ENCODE measurements at regions not wholly inside any gene's neighbourhood (a gene's known extent, or its start where the extent isn't known, plus 50 kb on each side); places are given as distances from the start of the nearest gene placed in this dataset.

GRCh38 chr1:219460081-219460895, 152.6 kb downstream of the ZC3H11B start:
- H3K4me3 Mint-ChIP-seq: no peak overlapping the region
- TF ChIP-seq CTCF (IDR thresholded peaks at IDR 0.05): no peak
- POLR2A ChIA-PET: no interaction called here
- no peaks in the 10 kb centered on the region for H3K27me3 Mint-ChIP-seq
- intact Hi-C loops (cut with micrococcal nuclease): no loop called here
- H3K27ac Mint-ChIP-seq: no peak overlapping the region
- ATAC-seq (no peak), DNase-seq (no peak)
- H3K36me3 Mint-ChIP-seq (ENCODE audit: low read depth): no peaks in the 10 kb centered on the region
- CTCF ChIA-PET: no interaction called here
- no peaks in the 10 kb centered on the region for H3K9me3 Mint-ChIP-seq
- H3K4me1 Mint-ChIP-seq (ENCODE audit: low read depth): peaks cover 2% of the 10 kb centered on the region

- ATAC-seq (no peak), DNase-seq (no peak)
- no peaks in the 10 kb centered on the region for H3K4me1 Mint-ChIP-seq (ENCODE audit: low read depth)
- ChIA-PET POLR2A (interaction anchor here (0.6 kb wide), 1 partner anchor 241 kb away, joined by 3 read pairs; no protein-coding TSS in a partner anchor), CTCF (no interaction called here)
- H3K36me3 Mint-ChIP-seq (ENCODE audit: low read depth): no peaks in the 10 kb centered on the region
- H3K27me3 Mint-ChIP-seq: peaks cover 2% of the 10 kb centered on the region
- no peaks in the 10 kb centered on the region for H3K9me3 Mint-ChIP-seq
- H3K27ac Mint-ChIP-seq: no peak overlapping the region
- no peak overlapping the region for H3K4me3 Mint-ChIP-seq
- no peak for TF ChIP-seq CTCF (IDR thresholded peaks at IDR 0.05)
- intact Hi-C loops (cut with micrococcal nuclease): no loop called here
These were observed 153.4 kb downstream of the ZC3H11B start for GRCh38 chr1:219459351-219460080.

GRCh38 chr1:219446288-219446687, 166.6 kb downstream of the ZC3H11B start:
- ChIA-PET POLR2A (no interaction called here), CTCF (no interaction called here)
- intact Hi-C loops (cut with micrococcal nuclease): no loop called here
- no peaks in the 10 kb centered on the region for H3K4me1 Mint-ChIP-seq (ENCODE audit: low read depth)
- TF ChIP-seq CTCF (IDR thresholded peaks at IDR 0.05): no peak
- no peaks in the 10 kb centered on the region for H3K36me3 Mint-ChIP-seq (ENCODE audit: low read depth)
- no peak overlapping the region for H3K27ac Mint-ChIP-seq
- no peaks in the 10 kb centered on the region for H3K9me3 Mint-ChIP-seq
- H3K27me3 Mint-ChIP-seq: peaks cover 2% of the 10 kb centered on the region
- ATAC-seq (no peak), DNase-seq (no peak)
- no peak overlapping the region for H3K4me3 Mint-ChIP-seq

- Mint-ChIP-seq H3K27ac (no peak overlapping the region), H3K4me3 (no peak overlapping the region), H3K4me1 (ENCODE audit: low read depth) (no peaks in the 10 kb centered on the region), H3K36me3 (ENCODE audit: low read depth) (no peaks in the 10 kb centered on the region), H3K9me3 (no peaks in the 10 kb centered on the region), H3K27me3 (peaks cover 2% of the 10 kb centered on the region)
- ATAC-seq: no peak
- CTCF ChIA-PET: no interaction called here
- POLR2A ChIA-PET: no interaction called here
- DNase-seq: no peak
- intact Hi-C loops (cut with micrococcal nuclease): no loop called here
- no peak for TF ChIP-seq CTCF (IDR thresholded peaks at IDR 0.05)
These were observed 167.0 kb downstream of the ZC3H11B start for GRCh38 chr1:219445864-219446263.

GRCh38 chr1:219444474-219444873, 168.4 kb downstream of the ZC3H11B start:
- POLR2A ChIA-PET: no interaction called here
- intact Hi-C loops (cut with micrococcal nuclease): no loop called here
- no peak for TF ChIP-seq CTCF (IDR thresholded peaks at IDR 0.05)
- Mint-ChIP-seq H3K9me3 (no peaks in the 10 kb centered on the region), H3K4me3 (no peak overlapping the region), H3K4me1 (ENCODE audit: low read depth) (no peaks in the 10 kb centered on the region), H3K27me3 (peaks cover under 1% of the 10 kb centered on the region), H3K27ac (no peak overlapping the region), H3K36me3 (ENCODE audit: low read depth) (no peaks in the 10 kb centered on the region)
- CTCF ChIA-PET: interaction anchor here (0.9 kb wide), 1 partner anchor 8 kb away, joined by 3 read pairs; no protein-coding TSS in a partner anchor
- DNase-seq (no peak), ATAC-seq (no peak)

Measured in activated CD8-positive, alpha-beta T cell treated with anti-CD3 and anti-CD28 coated beads for 36 hours (primary cell).